UCSD-AML1 (cell line): ENCODE measurements at regions not wholly inside any gene's neighbourhood (a gene's known extent, or its start where the extent isn't known, plus 50 kb on each side); places are given as distances from the start of the nearest gene placed in this dataset.
"Not testable (repeated sequence)": the region's sequence is repeated elsewhere in the genome, so short reads cannot be mapped to it uniquely, and the experiment has no call there.

Source experiments
- DNase-seq: peaks from one replicate; lab custom pipeline; 2025; ENCODE audit not compliant: unreplicated experiment; lab: John Stamatoyannopoulos, UW

GRCh38 chr18:42447688-42448087, 492.7 kb downstream of the PIK3C3 start:
- DNase-seq: no peak

- DNase-seq: no peak
Measured at GRCh38 chr18:42458226-42458625, 503.2 kb downstream of the PIK3C3 start.

GRCh38 chr18:42459873-42460272, 504.8 kb downstream of the PIK3C3 start:
- DNase-seq: no peak

GRCh38 chr18:42471885-42472284, 516.9 kb downstream of the PIK3C3 start:
- no peak for DNase-seq

GRCh38 chr18:42473611-42474010, 518.6 kb downstream of the PIK3C3 start:
- DNase-seq: no peak

- no peak for DNase-seq
Measured at GRCh38 chr18:42474577-42474976, 519.5 kb downstream of the PIK3C3 start.

GRCh38 chr18:42475157-42475556, 520.1 kb downstream of the PIK3C3 start:
- DNase-seq: no peak

GRCh38 chr18:42477267-42477666, 522.2 kb downstream of the PIK3C3 start:
- no peak for DNase-seq

- DNase-seq: no peak
Measured at GRCh38 chr18:42480441-42480840, 525.4 kb downstream of the PIK3C3 start.

- no peak for DNase-seq
Measured at GRCh38 chr18:42484648-42485047, 529.6 kb downstream of the PIK3C3 start.

- DNase-seq: no peak
Measured at GRCh38 chr18:42486271-42486670, 531.2 kb downstream of the PIK3C3 start.

- DNase-seq: no peak
Measured at GRCh38 chr18:42508683-42509296, 553.8 kb downstream of the PIK3C3 start.

GRCh38 chr18:42509750-42510415, 554.8 kb downstream of the PIK3C3 start:
- no peak for DNase-seq

- no peak for DNase-seq
Measured at GRCh38 chr18:42510540-42510939, 555.5 kb downstream of the PIK3C3 start.

GRCh38 chr18:42513441-42513840, 558.4 kb downstream of the PIK3C3 start:
- DNase-seq: no peak

- DNase-seq: no peak
Measured at GRCh38 chr18:42514512-42514911, 559.5 kb downstream of the PIK3C3 start.

GRCh38 chr18:42517896-42518295, 562.9 kb downstream of the PIK3C3 start:
- DNase-seq: no peak

- DNase-seq: not testable (repeated sequence)
Measured at GRCh38 chr18:42518331-42518730, 563.3 kb downstream of the PIK3C3 start.

- no peak for DNase-seq
Measured at GRCh38 chr18:42520138-42520537, 565.1 kb downstream of the PIK3C3 start.

GRCh38 chr18:42525905-42526304, 570.9 kb downstream of the PIK3C3 start:
- DNase-seq: no peak

GRCh38 chr18:42527766-42528165, 572.7 kb downstream of the PIK3C3 start:
- no peak for DNase-seq

- DNase-seq: no peak
Measured at GRCh38 chr18:42530276-42530675, 575.2 kb downstream of the PIK3C3 start.

GRCh38 chr18:42532119-42532518, 577.1 kb downstream of the PIK3C3 start:
- DNase-seq: no peak
